OCI-LY1 (cell line): ENCODE measurements at regions not wholly inside any gene's neighbourhood (a gene's known extent, or its start where the extent isn't known, plus 50 kb on each side); places are given as distances from the start of the nearest gene placed in this dataset.

Experiments
- H2AFZ ChIP-seq: fragments of 200-600 bp; sonication (generic), shearing (Covaris generic); 2 replicates; pipeline ENCODE4 v1.6.0; 2014; ENCODE audit warnings: antibody characterized with exemption, mild to moderate bottlenecking, low read length
- H3F3A ChIP-seq: fragments of 200-600 bp; sonication (generic), shearing (Covaris generic); 2 replicates; pipeline ENCODE4 v1.6.0; 2014; ENCODE audit warnings: mild to moderate bottlenecking, antibody characterized with exemption, low read length, moderate library complexity; ENCODE audit not compliant: insufficient read depth
- H3K27ac ChIP-seq: fragments of 200-600 bp; sonication (generic); 2 replicates; pipeline ENCODE4 v1.5.1; 2014; ENCODE audit warnings: low read length, mixed run types, mild to moderate bottlenecking, low read depth; ENCODE audit not compliant: poor library complexity, severe bottlenecking
- H3K27me3 ChIP-seq: fragments of 200-600 bp; sonication (generic); 2 replicates; pipeline ENCODE4 v1.6.0; 2014; ENCODE audit warnings: antibody characterized with exemption, mild to moderate bottlenecking, low read length, moderate library complexity; ENCODE audit not compliant: insufficient read depth
- H3K36me3 ChIP-seq: fragments of 200-600 bp; sonication (generic); 2 replicates; pipeline ENCODE4 v1.6.1; 2014; ENCODE audit warnings: mild to moderate bottlenecking, antibody characterized with exemption, low read length, moderate library complexity, mixed read lengths; ENCODE audit not compliant: insufficient read depth
- H3K4me1 ChIP-seq: fragments of 200-600 bp; sonication (generic); 2 replicates; pipeline ENCODE4 v1.5.1; 2014; ENCODE audit warnings: mild to moderate bottlenecking, low read length, moderate library complexity; ENCODE audit not compliant: insufficient read depth, severe bottlenecking
- H3K4me2 ChIP-seq: fragments of 200-600 bp; sonication (generic), shearing (Covaris generic); 2 replicates; pipeline ENCODE4 v1.6.1; 2014; ENCODE audit warnings: low read length
- H3K4me3 ChIP-seq: fragments of 200-600 bp; sonication (generic); 2 replicates; pipeline ENCODE4 v1.5.1; 2014; ENCODE audit warnings: low read length, low read depth, mild to moderate bottlenecking, mixed read lengths; ENCODE audit not compliant: poor library complexity, severe bottlenecking
- H3K79me2 ChIP-seq: fragments of 200-600 bp; shearing (Covaris generic); 2 replicates; pipeline ENCODE4 v1.6.1; 2016; ENCODE audit warnings: mixed run types, low read length, mixed read lengths; ENCODE audit not compliant: insufficient read depth
- H3K9ac ChIP-seq: fragments of 200-600 bp; sonication (generic), shearing (Covaris generic); 2 replicates; pipeline ENCODE4 v1.6.1; 2014; ENCODE audit warnings: mild to moderate bottlenecking, low read length, mixed read lengths
- H3K9me2 ChIP-seq: fragments of 200-600 bp; sonication (generic), shearing (Covaris generic); 2 replicates; pipeline ENCODE4 v1.6.1; 2014; ENCODE audit warnings: low read depth, mild to moderate bottlenecking, low read length, mixed read lengths
- H3K9me3 ChIP-seq: fragments of 200-600 bp; shearing (Covaris generic); 2 replicates; pipeline ENCODE4 v1.6.1; 2014; ENCODE audit warnings: low read length, mixed read lengths
- H4K20me1 ChIP-seq: fragments of 200-600 bp; sonication (generic), shearing (Covaris generic); 2 replicates; pipeline ENCODE4 v1.6.0; 2016; ENCODE audit warnings: mild to moderate bottlenecking, low read length; ENCODE audit not compliant: insufficient read depth
- CTCF ChIP-seq: fragments of 200-600 bp; sonication (generic), shearing (Covaris generic); IDR thresholded peaks from 2 replicates; pipeline ENCODE4 v1.5.1; 2017; ENCODE audit warnings: mild to moderate bottlenecking, antibody characterized with exemption, low read length, moderate library complexity, mixed read lengths
- EZH2 ChIP-seq: fragments of 200-600 bp; sonication (generic), shearing (Covaris generic); IDR thresholded peaks from 2 replicates; pipeline ENCODE4 v1.8.0; 2017; ENCODE audit warnings: borderline replicate concordance, mixed run types, mild to moderate bottlenecking, antibody characterized with exemption, low read length, moderate library complexity, mixed read lengths

- no peaks in the 10 kb centered on the region for H3K27me3 ChIP-seq
- H3K9me3 ChIP-seq, result no peaks in the 10 kb centered on the region
- H3K79me2 ChIP-seq, result no peaks in the 10 kb centered on the region
- H3F3A ChIP-seq, result no peaks in the 10 kb centered on the region
- TF ChIP-seq CTCF (no peak), EZH2 (no peak)
- H3K36me3 ChIP-seq, result no peaks in the 10 kb centered on the region
- H4K20me1 ChIP-seq, result no peaks in the 10 kb centered on the region
- H3K9ac ChIP-seq, result no peak overlapping the region
- no peak overlapping the region for H3K27ac ChIP-seq
- H3K9me2 ChIP-seq, result no peaks in the 10 kb centered on the region
- H3K4me1 ChIP-seq, result no peaks in the 10 kb centered on the region
- no peak overlapping the region for H3K4me2 ChIP-seq
- no peak overlapping the region for H2AFZ ChIP-seq
- H3K4me3 ChIP-seq, result no peak overlapping the region
Measured at GRCh38 chrX:122790376-122791095, 393.5 kb upstream of the GRIA3 start.

- Histone ChIP-seq H3K36me3 (no peaks in the 10 kb centered on the region), H3K9me3 (no peaks in the 10 kb centered on the region), H3K27ac (no peak overlapping the region), H3K79me2 (no peaks in the 10 kb centered on the region), H3K9me2 (no peaks in the 10 kb centered on the region), H3K4me2 (no peak overlapping the region), H2AFZ (no peak overlapping the region), H3K27me3 (no peaks in the 10 kb centered on the region), H4K20me1 (no peaks in the 10 kb centered on the region), H3K4me1 (no peaks in the 10 kb centered on the region), H3K9ac (no peak overlapping the region), H3F3A (no peaks in the 10 kb centered on the region), H3K4me3 (no peak overlapping the region)
- TF ChIP-seq EZH2 (no peak), CTCF (no peak)
Measured at GRCh38 chrX:122813876-122814275, 370.2 kb upstream of the GRIA3 start.

GRCh38 chrX:122816288-122816687, 367.8 kb upstream of the GRIA3 start:
- Histone ChIP-seq H3K4me1 (no peaks in the 10 kb centered on the region), H3K27ac (no peak overlapping the region), H3K4me3 (no peak overlapping the region), H3K9me2 (no peaks in the 10 kb centered on the region), H3K27me3 (no peaks in the 10 kb centered on the region), H2AFZ (no peak overlapping the region), H3K9me3 (no peaks in the 10 kb centered on the region), H3F3A (no peaks in the 10 kb centered on the region), H3K4me2 (no peak overlapping the region), H4K20me1 (no peaks in the 10 kb centered on the region), H3K79me2 (no peaks in the 10 kb centered on the region), H3K36me3 (no peaks in the 10 kb centered on the region), H3K9ac (no peak overlapping the region)
- TF ChIP-seq EZH2 (no peak), CTCF (no peak)
